ENCODE measurements at regions not wholly inside any gene's neighbourhood (a gene's known extent, or its start where the extent isn't known, plus 50 kb on each side); places are given as distances from the start of the nearest gene placed in this dataset.

DNA sequence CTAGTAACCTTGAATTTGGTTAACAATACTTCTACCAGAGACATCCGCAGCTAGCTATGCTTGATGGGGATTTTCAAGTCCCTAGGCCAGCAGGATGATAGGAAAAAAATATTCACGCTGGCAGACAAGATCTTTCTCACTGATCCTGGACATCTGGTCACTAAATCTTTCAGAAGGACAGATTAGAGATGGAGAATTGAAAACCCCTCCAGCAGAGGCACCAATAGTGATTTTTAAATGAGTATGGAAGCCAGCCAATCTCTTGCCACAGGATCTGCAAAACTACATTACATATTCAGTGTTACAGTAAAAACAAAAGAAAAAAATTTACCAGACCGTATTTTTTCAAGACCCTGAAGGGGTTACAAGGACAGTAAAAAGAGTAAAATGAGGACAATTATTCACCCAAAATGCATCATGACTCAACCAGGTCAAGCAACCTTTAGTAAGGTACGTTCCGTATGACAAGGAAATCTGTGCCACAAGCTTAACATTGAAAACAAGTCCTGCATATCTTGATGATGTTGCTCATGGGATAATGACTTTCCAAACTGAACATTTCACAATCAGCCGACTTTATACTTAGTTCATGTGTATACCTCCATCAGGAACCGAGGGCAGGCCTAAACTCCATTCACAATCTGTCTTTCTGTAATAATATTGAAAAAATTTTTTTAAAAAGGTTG is 239.5 kb downstream of the GXYLT1 start:
- no peak for DNase-seq

DNA sequence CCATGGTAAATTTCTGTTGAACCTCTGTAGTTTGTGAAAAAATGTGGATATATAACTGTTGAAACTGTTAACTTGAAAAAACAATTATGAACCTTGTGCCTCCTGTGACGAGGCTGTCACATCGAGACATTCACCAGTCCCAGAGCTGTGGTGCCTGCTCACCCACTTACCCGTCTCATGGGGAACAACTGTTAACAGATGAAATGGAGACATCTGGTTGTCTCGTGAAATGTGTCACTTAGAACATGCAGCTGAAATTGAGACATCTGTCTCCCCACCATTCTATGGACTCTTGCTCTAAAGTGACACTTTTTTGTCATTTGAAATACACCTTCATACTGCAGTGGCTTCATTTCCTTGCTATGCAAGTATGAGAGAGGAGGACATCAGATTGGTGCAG is 240.6 kb downstream of the GXYLT1 start:
- intact Hi-C loops (cut with DNase I; ENCODE audit: low total_unique reads), result no loop called here
- Histone ChIP-seq H3K27me3 (no peaks in the 10 kb centered on the region), H3K9me3 (no peaks in the 10 kb centered on the region), H3K4me3 (no peak overlapping the region), H3K27ac (no peak overlapping the region), H3K4me1 (no peaks in the 10 kb centered on the region), H3K36me3 (ENCODE audit: low read depth, missing control alignments) (no peaks in the 10 kb centered on the region)
- no peak for DNase-seq
- TF ChIP-seq, protein P1, sequence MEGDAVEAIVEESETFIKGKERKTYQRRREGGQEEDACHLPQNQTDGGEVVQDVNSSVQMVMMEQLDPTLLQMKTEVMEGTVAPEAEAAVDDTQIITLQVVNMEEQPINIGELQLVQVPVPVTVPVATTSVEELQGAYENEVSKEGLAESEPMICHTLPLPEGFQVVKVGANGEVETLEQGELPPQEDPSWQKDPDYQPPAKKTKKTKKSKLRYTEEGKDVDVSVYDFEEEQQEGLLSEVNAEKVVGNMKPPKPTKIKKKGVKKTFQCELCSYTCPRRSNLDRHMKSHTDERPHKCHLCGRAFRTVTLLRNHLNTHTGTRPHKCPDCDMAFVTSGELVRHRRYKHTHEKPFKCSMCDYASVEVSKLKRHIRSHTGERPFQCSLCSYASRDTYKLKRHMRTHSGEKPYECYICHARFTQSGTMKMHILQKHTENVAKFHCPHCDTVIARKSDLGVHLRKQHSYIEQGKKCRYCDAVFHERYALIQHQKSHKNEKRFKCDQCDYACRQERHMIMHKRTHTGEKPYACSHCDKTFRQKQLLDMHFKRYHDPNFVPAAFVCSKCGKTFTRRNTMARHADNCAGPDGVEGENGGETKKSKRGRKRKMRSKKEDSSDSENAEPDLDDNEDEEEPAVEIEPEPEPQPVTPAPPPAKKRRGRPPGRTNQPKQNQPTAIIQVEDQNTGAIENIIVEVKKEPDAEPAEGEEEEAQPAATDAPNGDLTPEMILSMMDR (IDR thresholded peaks at IDR 0.05), result no peak
- TF ChIP-seq POLR2A (IDR thresholded peaks at IDR 0.05), result no peak
- 66 to 84% methylated on average over 4 of the region's 4 CpGs for WGBS, 2 donors

More for the DNA sequence above, 239.5 kb downstream of the GXYLT1 start:
- no peaks in the 10 kb centered on the region for H3K36me3 ChIP-seq (ENCODE audit: low read depth, missing control alignments)
- H3K4me1 ChIP-seq, result no peaks in the 10 kb centered on the region
- H3K27ac ChIP-seq, result no peak overlapping the region
- H3K9me3 ChIP-seq, result no peaks in the 10 kb centered on the region
- no peak overlapping the region for H3K4me3 ChIP-seq
- TF ChIP-seq, protein P1 (IDR thresholded peaks at IDR 0.05), result no peak
- TF ChIP-seq POLR2A (IDR thresholded peaks at IDR 0.05), result no peak
- 80 to 87% methylated on average over 7 of the region's 7 CpGs for WGBS, 2 donors
- intact Hi-C loops (cut with DNase I; ENCODE audit: low total_unique reads), result no loop called here
- no peaks in the 10 kb centered on the region for H3K27me3 ChIP-seq

DNA sequence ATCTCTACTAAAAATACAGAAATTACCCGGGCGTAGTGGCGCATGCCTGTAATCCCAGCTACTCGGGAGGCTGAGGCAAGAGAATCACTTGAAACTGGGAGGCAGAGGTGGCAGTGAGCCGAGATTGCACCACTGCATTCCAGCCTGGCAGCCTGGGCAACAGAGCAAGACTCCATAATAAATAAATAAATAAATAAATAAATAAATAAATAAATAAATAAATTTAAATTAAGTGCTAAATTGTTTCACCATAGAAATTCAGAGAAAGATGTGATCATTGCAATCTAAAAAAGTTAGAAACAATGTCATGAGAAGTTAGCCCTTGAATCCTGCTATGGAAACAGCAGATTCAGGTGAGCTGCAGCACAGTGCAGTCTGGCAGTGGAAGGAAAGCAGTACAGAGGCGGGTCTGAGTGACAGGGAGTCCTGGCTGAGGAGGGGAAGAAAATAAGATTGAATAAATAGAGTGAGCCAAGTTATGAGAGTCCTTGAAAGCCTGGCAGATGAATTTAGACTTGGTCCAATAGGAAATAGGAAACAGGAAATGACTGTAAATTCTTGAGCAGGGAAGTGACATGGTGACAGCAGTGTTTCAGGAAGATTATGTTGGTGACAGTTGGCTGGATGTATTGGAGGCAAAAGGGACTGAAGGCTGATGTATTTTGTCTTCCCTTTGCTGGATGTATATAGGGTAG is 241.5 kb downstream of the GXYLT1 start:
- intact Hi-C loops (cut with DNase I; ENCODE audit: low total_unique reads), result no loop called here
- no peak overlapping the region for H3K4me3 ChIP-seq
- no peak for TF ChIP-seq POLR2A (IDR thresholded peaks at IDR 0.05)
- TF ChIP-seq, protein P1 (IDR thresholded peaks at IDR 0.05), result no peak
- H3K27ac ChIP-seq, result no peak overlapping the region
- WGBS, 2 donors, result 94 to 95% methylated on average over 6 of the region's 6 CpGs
- no peaks in the 10 kb centered on the region for H3K27me3 ChIP-seq
- no peaks in the 10 kb centered on the region for H3K36me3 ChIP-seq (ENCODE audit: low read depth, missing control alignments)
- no peaks in the 10 kb centered on the region for H3K4me1 ChIP-seq
- H3K9me3 ChIP-seq, result no peaks in the 10 kb centered on the region
- no peak for DNase-seq

DNA sequence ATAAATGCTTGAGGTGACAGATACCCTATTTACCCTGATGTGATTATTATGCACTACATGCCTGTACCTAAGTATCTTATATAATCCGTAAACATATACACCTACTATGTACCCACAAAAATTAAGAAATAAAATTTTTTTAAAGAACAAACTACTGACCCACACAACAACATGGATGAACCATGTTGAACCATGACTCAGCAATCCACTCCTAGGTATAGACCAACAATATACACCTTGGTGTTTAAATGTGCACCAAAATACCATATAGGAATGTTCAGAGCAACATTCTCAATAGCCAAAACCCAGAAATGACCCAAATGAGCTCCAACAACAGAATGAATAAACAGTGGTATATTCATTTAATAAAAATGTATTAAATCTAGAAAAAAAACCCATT is 245.1 kb downstream of the GXYLT1 start:
- H3K27ac ChIP-seq, result no peak overlapping the region
- no peaks in the 10 kb centered on the region for H3K36me3 ChIP-seq (ENCODE audit: low read depth, missing control alignments)
- intact Hi-C loops (cut with DNase I; ENCODE audit: low total_unique reads), result no loop called here
- no peak for TF ChIP-seq POLR2A (IDR thresholded peaks at IDR 0.05)
- TF ChIP-seq, protein P1 (IDR thresholded peaks at IDR 0.05), result no peak
- H3K27me3 ChIP-seq, result no peaks in the 10 kb centered on the region
- 98 to 100% methylated on average over 1 of the region's 1 CpG for WGBS, 2 donors
- no peak for DNase-seq
- no peaks in the 10 kb centered on the region for H3K4me1 ChIP-seq
- H3K9me3 ChIP-seq, result no peaks in the 10 kb centered on the region
- H3K4me3 ChIP-seq, result no peak overlapping the region
